Ramos (cell line): ENCODE measurements at regions not wholly inside any gene's neighbourhood (a gene's known extent, or its start where the extent isn't known, plus 50 kb on each side); places are given as distances from the start of the nearest gene placed in this dataset.

Experiments used
- in situ Hi-C: fragments of 300-500 bp; cut with MboI; formaldehyde crosslinking; loops from one replicate; pipeline ENCODE4 v1.14.3; 2022; ENCODE audit warnings: low sequenced_read_pairs; ENCODE audit not compliant: unreplicated experiment

- in situ Hi-C loops = loop anchor here (25.0 kb wide), 1 partner anchor 712 kb away; no protein-coding TSS in a partner anchor
These were observed 138.6 kb upstream of the GPR12 start for GRCh38 chr13:26899202-26899601.

DNA sequence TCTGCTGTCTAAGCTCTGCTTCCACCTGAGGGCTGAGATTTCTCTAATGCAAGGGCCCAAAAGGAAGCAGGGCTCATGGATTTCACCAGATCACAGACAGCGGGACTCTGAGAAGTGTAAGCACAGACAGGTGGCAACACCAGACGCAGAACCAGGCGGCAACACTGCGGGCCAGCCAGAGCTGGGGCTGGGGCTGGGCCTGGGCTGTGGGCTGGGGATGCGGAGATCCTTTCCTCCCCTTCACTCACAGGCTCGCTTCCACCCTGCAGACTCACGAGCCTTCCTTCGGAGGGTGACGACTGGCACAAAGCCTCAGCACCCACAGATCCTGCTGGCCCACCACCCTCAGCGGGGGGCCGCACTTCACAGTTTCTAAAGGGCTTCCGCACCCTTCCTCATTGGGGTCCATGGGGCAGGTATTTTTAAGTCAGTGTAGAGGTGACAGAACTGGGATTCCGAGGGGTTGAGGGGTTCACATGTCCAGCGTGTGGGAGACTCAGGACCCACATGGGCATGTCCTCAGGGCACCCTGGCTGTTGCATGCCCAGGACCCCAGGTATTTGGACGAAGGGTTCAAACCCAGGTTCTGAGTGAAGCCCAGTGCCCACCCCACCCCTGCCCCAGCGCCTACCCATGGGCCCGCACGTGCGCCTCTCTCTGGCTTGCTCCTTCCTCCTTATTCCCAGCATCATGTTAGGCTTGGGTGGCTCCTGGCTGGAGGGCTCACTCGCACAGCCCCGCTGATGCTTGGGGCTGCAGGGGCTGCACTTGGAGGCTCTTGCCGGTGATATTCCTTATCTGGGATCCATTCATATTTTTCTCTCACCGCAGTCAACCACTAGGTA, 137.3 kb upstream of the GPR12 start:
- in situ Hi-C loops = loop anchor here (25.0 kb wide), 1 partner anchor 711 kb away; no protein-coding TSS in a partner anchor

GRCh38 chr13:26896986-26897668, 136.5 kb upstream of the GPR12 start:
- in situ Hi-C loops = loop anchor here (25.0 kb wide), 1 partner anchor 710 kb away; no protein-coding TSS in a partner anchor

- in situ Hi-C loops = loop anchor here (25.0 kb wide), 1 partner anchor 709 kb away; no protein-coding TSS in a partner anchor
These were observed 135.4 kb upstream of the GPR12 start for GRCh38 chr13:26895808-26896466.

GRCh38 chr13:26895081-26895807, 134.7 kb upstream of the GPR12 start:
- in situ Hi-C loops = loop anchor here (25.0 kb wide), 1 partner anchor 708 kb away; no protein-coding TSS in a partner anchor

DNA sequence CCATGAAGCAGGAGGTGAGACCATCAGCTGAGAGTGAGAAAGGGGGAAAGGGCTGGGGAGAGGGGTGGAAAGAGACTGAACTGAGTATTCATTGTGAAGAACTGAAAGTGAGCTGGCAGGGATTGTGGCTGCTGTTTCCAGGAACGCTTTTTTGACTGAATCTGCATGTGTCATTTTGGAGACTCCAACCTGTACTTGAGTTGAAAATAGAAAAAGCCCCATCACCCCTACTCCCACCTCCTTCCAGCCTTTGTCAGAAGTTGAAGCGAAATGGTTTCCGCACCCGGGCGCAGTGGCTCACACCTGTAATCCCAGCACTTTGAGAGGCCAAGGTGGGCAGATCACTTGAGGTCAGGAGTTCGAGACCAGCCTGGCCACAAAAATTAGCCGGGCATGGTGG, 128.0 kb upstream of the GPR12 start:
- in situ Hi-C loops = loop anchor here (25.0 kb wide), 1 partner anchor 701 kb away; no protein-coding TSS in a partner anchor

GRCh38 chr13:26887594-26887993, 127.0 kb upstream of the GPR12 start:
- in situ Hi-C loops = loop anchor here (25.0 kb wide), 1 partner anchor 700 kb away; no protein-coding TSS in a partner anchor

DNA sequence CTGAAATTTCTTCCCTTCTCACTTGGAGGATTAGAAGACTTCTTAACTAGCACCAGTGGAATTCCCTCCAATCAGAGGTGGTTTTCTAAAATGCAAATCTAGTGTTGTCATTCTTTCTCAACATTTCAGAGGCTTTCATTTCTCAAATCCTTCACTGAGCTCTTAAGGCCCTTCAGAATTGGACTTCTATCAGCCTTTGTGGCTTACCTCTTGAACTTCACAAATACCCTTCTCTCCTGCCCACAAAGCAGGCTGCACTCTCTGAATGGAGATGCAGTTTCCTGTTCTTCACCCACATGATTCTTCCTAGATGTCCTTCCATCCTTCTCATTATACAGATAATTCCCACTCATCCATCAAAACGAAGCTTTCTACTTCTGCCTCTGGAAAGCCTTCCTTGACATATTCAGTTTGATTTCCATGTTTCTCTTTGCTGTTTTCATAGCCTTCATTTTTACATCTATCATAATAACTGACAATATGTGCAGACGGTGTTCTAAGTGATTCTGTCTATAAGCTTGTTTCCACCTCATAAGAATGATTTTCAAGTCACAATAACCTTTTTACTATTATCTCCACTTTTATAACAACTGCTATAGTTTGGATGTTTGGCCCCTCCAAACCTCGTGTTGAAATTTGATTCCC, 123.1 kb upstream of the GPR12 start:
- in situ Hi-C loops = loop anchor here (25.0 kb wide), 1 partner anchor 696 kb away; no protein-coding TSS in a partner anchor

DNA sequence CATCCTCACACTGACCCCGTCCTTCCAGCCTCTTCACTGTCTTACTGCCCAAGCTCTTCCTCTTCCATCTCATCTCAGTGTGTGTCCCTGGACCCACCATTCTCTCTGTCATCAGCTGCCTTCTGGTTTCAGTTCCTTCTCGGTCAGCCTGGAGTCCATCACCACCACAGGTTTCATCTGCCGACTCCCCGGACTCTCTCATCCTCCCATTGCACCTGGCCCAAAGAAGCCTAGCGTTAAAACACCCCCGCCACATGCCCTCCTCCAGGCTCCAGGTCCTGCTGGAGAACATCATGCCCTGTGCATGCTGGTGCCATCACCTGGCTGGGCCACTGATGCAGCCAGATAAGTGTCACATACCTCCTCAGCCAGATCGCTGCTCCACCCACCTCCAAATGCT, 122.1 kb upstream of the GPR12 start:
- in situ Hi-C loops = loop anchor here (25.0 kb wide), 1 partner anchor 695 kb away; no protein-coding TSS in a partner anchor

GRCh38 chr13:26881154-26881553, 120.6 kb upstream of the GPR12 start:
- in situ Hi-C loops = loop anchor here (25.0 kb wide), 1 partner anchor 694 kb away; no protein-coding TSS in a partner anchor

DNA sequence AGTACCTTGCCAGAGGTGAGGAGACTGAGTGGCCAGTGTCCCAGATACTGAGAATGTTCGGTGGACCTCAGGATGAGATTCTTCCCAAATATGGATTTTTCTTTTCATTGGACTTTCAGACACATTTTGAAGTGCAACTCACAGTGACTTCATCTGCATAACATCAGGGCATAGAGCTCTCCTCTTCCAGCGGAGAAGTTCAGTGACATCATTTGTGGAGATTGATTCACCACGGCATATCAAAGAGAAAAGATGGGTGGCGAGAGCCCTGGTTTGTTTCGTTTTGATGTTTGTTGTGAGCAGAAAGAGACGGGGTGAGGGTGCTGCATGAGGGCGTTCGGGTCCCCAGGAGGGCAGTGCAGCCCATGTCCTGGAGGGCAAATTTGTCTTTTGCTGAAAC, 120.1 kb upstream of the GPR12 start:
- in situ Hi-C loops = loop anchor here (25.0 kb wide), 1 partner anchor 693 kb away; no protein-coding TSS in a partner anchor

GRCh38 chr13:26878438-26878837, 117.9 kb upstream of the GPR12 start:
- in situ Hi-C loops = loop anchor here (25.0 kb wide), 1 partner anchor 691 kb away; no protein-coding TSS in a partner anchor

GRCh38 chr13:26873386-26873698, 112.8 kb upstream of the GPR12 start:
- in situ Hi-C loops = loop anchor here (25.0 kb wide), 1 partner anchor 161 kb away; no protein-coding TSS in a partner anchor

DNA sequence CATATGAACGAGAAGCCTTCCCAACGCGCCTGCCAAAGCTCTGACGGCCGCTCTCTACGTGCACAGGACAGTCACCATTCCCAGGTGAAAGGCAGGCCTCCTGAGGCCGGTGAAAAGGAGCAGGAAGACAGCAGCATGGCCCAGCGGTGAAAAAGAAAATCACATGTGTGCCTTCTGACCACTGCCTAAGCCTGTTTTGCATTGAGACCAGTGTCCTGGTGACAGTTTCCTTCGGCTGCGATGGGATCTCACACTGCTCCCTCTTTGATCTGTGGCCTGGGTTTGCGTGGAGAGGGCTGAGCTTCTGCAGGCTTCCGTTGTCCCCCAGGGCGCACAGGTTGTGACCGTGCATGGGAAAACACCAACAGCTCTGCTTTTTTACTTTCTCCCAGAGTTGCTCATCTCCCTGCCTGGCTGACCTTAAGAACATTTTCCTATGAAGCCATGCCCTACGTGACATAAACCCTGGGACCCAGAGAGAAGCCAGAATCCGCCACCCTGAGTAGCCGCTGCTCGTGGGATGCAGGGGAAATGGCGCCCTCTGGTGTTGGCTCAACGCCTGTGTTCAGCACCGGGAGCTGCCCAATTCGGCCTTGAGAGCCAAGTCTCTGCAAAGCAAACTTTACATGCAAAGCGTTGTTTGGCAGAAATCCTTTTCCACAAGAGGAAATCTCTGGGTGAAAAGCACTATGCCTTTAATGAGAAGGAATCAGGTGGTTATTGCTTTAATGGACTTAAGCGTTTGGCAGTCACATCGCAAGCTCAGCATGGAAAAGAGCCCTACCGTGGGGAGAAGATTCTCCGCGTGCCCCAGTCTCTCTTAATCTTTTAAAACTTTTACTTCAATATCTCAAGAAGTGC, 112.2 kb upstream of the GPR12 start:
- in situ Hi-C loops = loop anchor here (25.0 kb wide), 1 partner anchor 160 kb away; no protein-coding TSS in a partner anchor

- in situ Hi-C loops = loop anchor here (25.0 kb wide), 1 partner anchor 155 kb away; no protein-coding TSS in a partner anchor
These were observed 107.0 kb upstream of the GPR12 start for GRCh38 chr13:26867451-26868091.

DNA sequence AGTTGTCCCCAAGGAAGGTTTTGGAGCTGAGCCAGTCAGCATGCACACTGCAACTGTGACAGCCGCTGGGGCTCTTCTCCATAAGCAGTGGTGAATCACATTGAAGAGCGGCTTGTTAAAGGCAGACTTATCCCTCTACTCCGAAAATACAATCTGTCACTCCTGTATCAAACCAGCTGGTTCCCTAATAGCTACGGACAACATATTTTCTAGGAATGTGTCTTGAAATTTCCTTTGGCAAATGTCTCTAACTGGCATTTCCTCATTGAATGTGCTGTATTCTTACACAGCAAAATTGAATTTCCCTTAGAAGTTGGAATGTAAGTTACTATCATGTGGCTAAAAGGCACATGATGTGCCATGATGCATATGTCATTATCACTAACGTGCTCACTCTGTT, 104.0 kb upstream of the GPR12 start:
- in situ Hi-C loops = loop anchor here (25.0 kb wide), 1 partner anchor 152 kb away; no protein-coding TSS in a partner anchor

GRCh38 chr13:26861941-26862340, 101.4 kb upstream of the GPR12 start:
- in situ Hi-C loops = loop anchor here (25.0 kb wide), 1 partner anchor 150 kb away; no protein-coding TSS in a partner anchor
